Inflammatory macrophage treated with lipopolysaccharide for 1 hour (primary cell): ENCODE measurements at regions not wholly inside any gene's neighbourhood (a gene's known extent, or its start where the extent isn't known, plus 50 kb on each side); places are given as distances from the start of the nearest gene placed in this dataset.
"Not testable (repeated sequence)": the region's sequence is repeated elsewhere in the genome, so short reads cannot be mapped to it uniquely, and the experiment has no call there.

Experiments
- DNase-seq, 2 donors: peaks; one replicate each; pipeline ENCODE4 v3.0.0-alpha.2; 2020 to 2022

GRCh38 chr7:20083781-20084180 lies 133.4 kb downstream of the MACC1 start:
- peak; percentile 86 to 95 for DNase-seq

GRCh38 chr7:20079080-20079479 lies 138.1 kb downstream of the MACC1 start:
- DNase-seq, result no peak

- DNase-seq, result no peak
These were observed 140.3 kb downstream of the MACC1 start for GRCh38 chr7:20076835-20077234.

GRCh38 chr7:20075992-20076820 lies 141.0 kb downstream of the MACC1 start:
- no peak for DNase-seq

GRCh38 chr7:20075440-20075839 lies 141.7 kb downstream of the MACC1 start:
- no peak for DNase-seq

GRCh38 chr7:20068004-20068403 lies 149.2 kb downstream of the MACC1 start:
- DNase-seq, result not testable (repeated sequence)

- DNase-seq, result no peak
These were observed 152.0 kb downstream of the MACC1 start for GRCh38 chr7:20064974-20065862.

GRCh38 chr7:20064181-20064970 lies 152.8 kb downstream of the MACC1 start:
- DNase-seq, result no peak

- DNase-seq, result no peak
These were observed 153.5 kb downstream of the MACC1 start for GRCh38 chr7:20063644-20064043.

- DNase-seq, result no peak
These were observed 154.3 kb downstream of the MACC1 start for GRCh38 chr7:20062932-20063331.

GRCh38 chr7:20053334-20054104 lies 163.7 kb downstream of the MACC1 start:
- no peak for DNase-seq

- DNase-seq, result no peak
These were observed 166.8 kb downstream of the MACC1 start for GRCh38 chr7:20050241-20050966.

- DNase-seq, result no peak
These were observed 178.5 kb downstream of the MACC1 start for GRCh38 chr7:20038676-20039075.

GRCh38 chr7:20035279-20035875 lies 181.8 kb downstream of the MACC1 start:
- DNase-seq, result no peak

- DNase-seq, result peak; percentile 62 to 92
These were observed 183.4 kb downstream of the MACC1 start for GRCh38 chr7:20033621-20034400.

GRCh38 chr7:20032741-20033140 lies 184.4 kb downstream of the MACC1 start:
- peak; percentile 44 to 85 for DNase-seq

- peak; percentile 79 to 87 for DNase-seq
These were observed 186.2 kb downstream of the MACC1 start for GRCh38 chr7:20030915-20031362.

- DNase-seq, result peak; percentile 14 to 47
These were observed 186.8 kb downstream of the MACC1 start for GRCh38 chr7:20030417-20030816.

GRCh38 chr7:20026762-20027161 lies 190.4 kb downstream of the MACC1 start:
- no peak for DNase-seq

- DNase-seq, result peak; percentile 63 to 70
These were observed 195.4 kb downstream of the MACC1 start for GRCh38 chr7:20021831-20022230.
